BJ (cell line): ENCODE measurements at regions not wholly inside any gene's neighbourhood (a gene's known extent, or its start where the extent isn't known, plus 50 kb on each side); places are given as distances from the start of the nearest gene placed in this dataset.

Source experiments
- CTCF ChIA-PET: fragments of 350-600 bp; formaldehyde crosslinking; extraction: SDS; loops from one replicate; lab custom pipeline; 2021; ENCODE audit warnings: antibody characterized with exemption, inconsistent platforms; lab: Yijun Ruan, JAX
- POLR2A ChIA-PET: fragments of 300-600 bp; sonication (Branson Sonifier 250); formaldehyde crosslinking; extraction: SDS; loops from one replicate; lab custom pipeline; 2021; ENCODE audit warnings: antibody characterized with exemption; lab: Charles Lee
- DNase-seq: peaks from one replicate; pipeline ENCODE4 v3.0.0-alpha.2; 2011; ENCODE audit warnings: low read depth
- H3K27me3 ChIP-seq: 2 replicates; pipeline ENCODE4 v1.6.0; 2011; ENCODE audit warnings: low read length; ENCODE audit not compliant: control insufficient read depth, insufficient read depth
- H3K36me3 ChIP-seq: 2 replicates; pipeline ENCODE4 v1.5.1; 2011; ENCODE audit warnings: low read length; ENCODE audit not compliant: control insufficient read depth, insufficient read depth
- H3K4me3 ChIP-seq: 2 replicates; pipeline ENCODE4 v1.5.1; 2011; ENCODE audit warnings: low read depth, mild to moderate bottlenecking, control low read depth, low read length
- TF ChIP-seq, protein P1 (sequence below): IDR thresholded peaks from 2 replicates; pipeline ENCODE4 v1.5.1; 2011; ENCODE audit warnings: low read depth, mild to moderate bottlenecking, control low read depth, inconsistent platforms, low read length, moderate library complexity; ENCODE audit not compliant: insufficient read depth

DNA sequence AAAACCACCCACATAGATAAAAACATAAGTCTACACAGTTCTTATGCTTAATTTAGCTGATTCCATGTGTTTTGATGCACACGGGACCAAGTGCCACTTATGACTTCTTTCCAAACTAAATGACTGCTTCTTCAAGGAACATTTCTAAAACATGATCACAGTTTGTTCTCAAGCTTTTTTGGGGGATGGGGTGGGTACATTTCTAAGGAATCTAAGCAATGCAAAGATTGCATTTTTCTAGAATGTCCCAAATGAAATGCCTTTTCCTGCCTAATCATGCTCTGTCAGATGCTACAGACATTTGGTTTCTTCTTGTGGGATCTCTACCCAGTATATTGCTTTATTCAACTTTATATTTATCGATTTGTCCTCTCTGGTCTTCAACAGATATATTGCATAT, 496.8 kb upstream of the JAG1 start:
- CTCF ChIA-PET: no interaction called here

GRCh38 chr20:11172881-11173280, 499.1 kb upstream of the JAG1 start:
- ChIA-PET POLR2A (no interaction called here), CTCF (no interaction called here)
- Histone ChIP-seq H3K27me3 (no peaks in the 10 kb centered on the region), H3K4me3 (no peak overlapping the region), H3K36me3 (no peaks in the 10 kb centered on the region)
- no peak for DNase-seq
- TF ChIP-seq, protein P1, sequence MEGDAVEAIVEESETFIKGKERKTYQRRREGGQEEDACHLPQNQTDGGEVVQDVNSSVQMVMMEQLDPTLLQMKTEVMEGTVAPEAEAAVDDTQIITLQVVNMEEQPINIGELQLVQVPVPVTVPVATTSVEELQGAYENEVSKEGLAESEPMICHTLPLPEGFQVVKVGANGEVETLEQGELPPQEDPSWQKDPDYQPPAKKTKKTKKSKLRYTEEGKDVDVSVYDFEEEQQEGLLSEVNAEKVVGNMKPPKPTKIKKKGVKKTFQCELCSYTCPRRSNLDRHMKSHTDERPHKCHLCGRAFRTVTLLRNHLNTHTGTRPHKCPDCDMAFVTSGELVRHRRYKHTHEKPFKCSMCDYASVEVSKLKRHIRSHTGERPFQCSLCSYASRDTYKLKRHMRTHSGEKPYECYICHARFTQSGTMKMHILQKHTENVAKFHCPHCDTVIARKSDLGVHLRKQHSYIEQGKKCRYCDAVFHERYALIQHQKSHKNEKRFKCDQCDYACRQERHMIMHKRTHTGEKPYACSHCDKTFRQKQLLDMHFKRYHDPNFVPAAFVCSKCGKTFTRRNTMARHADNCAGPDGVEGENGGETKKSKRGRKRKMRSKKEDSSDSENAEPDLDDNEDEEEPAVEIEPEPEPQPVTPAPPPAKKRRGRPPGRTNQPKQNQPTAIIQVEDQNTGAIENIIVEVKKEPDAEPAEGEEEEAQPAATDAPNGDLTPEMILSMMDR: no peak

More for the DNA sequence above, 496.8 kb upstream of the JAG1 start:
- Histone ChIP-seq H3K27me3 (no peaks in the 10 kb centered on the region), H3K36me3 (no peaks in the 10 kb centered on the region), H3K4me3 (no peak overlapping the region)
- TF ChIP-seq, protein P1: no peak
- DNase-seq: no peak
- POLR2A ChIA-PET: no interaction called here

- no peaks in the 10 kb centered on the region for H3K36me3 ChIP-seq
- TF ChIP-seq, protein P1: no peak
- no peak overlapping the region for H3K4me3 ChIP-seq
- ChIA-PET CTCF (no interaction called here), POLR2A (no interaction called here)
- DNase-seq: no peak
- no peaks in the 10 kb centered on the region for H3K27me3 ChIP-seq
Observed at GRCh38 chr20:11173916-11174315, 500.1 kb upstream of the JAG1 start.

- H3K36me3 ChIP-seq: no peaks in the 10 kb centered on the region
- no peak overlapping the region for H3K4me3 ChIP-seq
- ChIA-PET POLR2A (no interaction called here), CTCF (no interaction called here)
- H3K27me3 ChIP-seq: no peaks in the 10 kb centered on the region
- TF ChIP-seq, protein P1: no peak
- DNase-seq: no peak
Observed at GRCh38 chr20:11174861-11175260, 501.1 kb upstream of the JAG1 start.

GRCh38 chr20:11176431-11176830, 502.6 kb upstream of the JAG1 start:
- TF ChIP-seq, protein P1: no peak
- no peaks in the 10 kb centered on the region for H3K27me3 ChIP-seq
- no peak for DNase-seq
- CTCF ChIA-PET: interaction anchor here (0.7 kb wide), 1 partner anchor 11 kb away, joined by 3 read pairs; no protein-coding TSS in a partner anchor
- H3K36me3 ChIP-seq: no peaks in the 10 kb centered on the region
- no peak overlapping the region for H3K4me3 ChIP-seq
- POLR2A ChIA-PET: no interaction called here
